Trophoblast cell (in vitro differentiated cells and primary cell): ENCODE measurements at regions not wholly inside any gene's neighbourhood (a gene's known extent, or its start where the extent isn't known, plus 50 kb on each side); places are given as distances from the start of the nearest gene placed in this dataset.

Source experiments
- DNase-seq, 2 donors: peaks; one replicate each; pipeline ENCODE4 v3.0.0-alpha.2; 2016
- H2AFZ ChIP-seq: 2 replicates; pipeline ENCODE4 v1.6.1; 2013; ENCODE audit warnings: low read length, moderate library complexity, mild to moderate bottlenecking; ENCODE audit not compliant: insufficient read depth, poor library complexity
- H2AK5ac ChIP-seq: 2 replicates; pipeline ENCODE4 v1.6.1; 2013; ENCODE audit warnings: mild to moderate bottlenecking, low read length
- H2BK120ac ChIP-seq: 2 replicates; pipeline ENCODE4 v1.6.1; 2013; ENCODE audit warnings: low read length, mild to moderate bottlenecking, moderate library complexity; ENCODE audit not compliant: insufficient read depth, poor library complexity
- H2BK12ac ChIP-seq: 2 replicates; pipeline ENCODE4 v1.6.1; 2013; ENCODE audit warnings: mild to moderate bottlenecking, low read length, moderate library complexity
- H2BK5ac ChIP-seq: 2 replicates; pipeline ENCODE4 v1.6.1; 2013; ENCODE audit warnings: low read length, low read depth, moderate library complexity, mild to moderate bottlenecking; ENCODE audit not compliant: poor library complexity
- H3K14ac ChIP-seq: 2 replicates; pipeline ENCODE4 v1.6.1; 2013; ENCODE audit warnings: mild to moderate bottlenecking, low read length
- H3K18ac ChIP-seq: 2 replicates; pipeline ENCODE4 v1.6.1; 2013; ENCODE audit warnings: mild to moderate bottlenecking, low read length
- H3K23ac ChIP-seq: 2 replicates; pipeline ENCODE4 v1.6.1; 2013; ENCODE audit warnings: low read length
- H3K27ac ChIP-seq: 2 replicates; pipeline ENCODE4 v1.5.1; 2013; ENCODE audit warnings: low read depth, mild to moderate bottlenecking, inconsistent platforms, low read length, moderate library complexity
- H3K27me3 ChIP-seq: 2 replicates; pipeline ENCODE4 v1.6.1; 2013; ENCODE audit warnings: inconsistent platforms, mild to moderate bottlenecking, low read length, moderate library complexity; ENCODE audit not compliant: insufficient read depth
- H3K36me3 ChIP-seq, 2 experiments: 1 replicate in 1 of 2; 2 replicates in 1 of 2; pipeline ENCODE4 v1.6.1; 2013; ENCODE audit warnings: low read length in 2 of 2, mild to moderate bottlenecking in 2 of 2, moderate library complexity in 1 of 2; ENCODE audit not compliant: insufficient read depth in 2 of 2, control insufficient read depth in 1 of 2
- H3K4ac ChIP-seq: 2 replicates; pipeline ENCODE4 v1.6.1; 2013; ENCODE audit warnings: low read depth, mild to moderate bottlenecking, low read length, moderate library complexity
- H3K4me1 ChIP-seq, 2 experiments: 1 replicate in 1 of 2; 2 replicates in 1 of 2; pipeline ENCODE4 v1.6.1; 2013; ENCODE audit warnings: low read length in 2 of 2, mild to moderate bottlenecking in 2 of 2, moderate library complexity in 1 of 2; ENCODE audit not compliant: insufficient read depth in 2 of 2, control insufficient read depth in 1 of 2
- H3K4me2 ChIP-seq: 2 replicates; pipeline ENCODE4 v1.6.1; 2013; ENCODE audit warnings: inconsistent platforms, mild to moderate bottlenecking, low read length, moderate library complexity
- H3K4me3 ChIP-seq: 2 replicates; pipeline ENCODE4 v1.5.1; 2013; ENCODE audit warnings: mild to moderate bottlenecking, low read depth, low read length, inconsistent platforms
- H3K79me1 ChIP-seq: one replicate; pipeline ENCODE4 v1.6.1; 2013; ENCODE audit warnings: low read length
- H3K79me2 ChIP-seq: 2 replicates; pipeline ENCODE4 v1.6.1; 2013; ENCODE audit warnings: low read length, mild to moderate bottlenecking; ENCODE audit not compliant: control insufficient read depth, insufficient read depth, poor library complexity
- H3K9ac ChIP-seq: 2 replicates; pipeline ENCODE4 v1.6.1; 2013; ENCODE audit warnings: mild to moderate bottlenecking, low read length
- H3K9me3 ChIP-seq: 2 replicates; pipeline ENCODE4 v1.6.1; 2013; ENCODE audit warnings: low read depth, mild to moderate bottlenecking, control low read depth, inconsistent platforms, low read length; ENCODE audit not compliant: insufficient read depth
- H4K12ac ChIP-seq: 2 replicates; pipeline ENCODE4 v1.6.1; 2013; ENCODE audit warnings: low read depth, mild to moderate bottlenecking, low read length, moderate library complexity
- H4K8ac ChIP-seq: 2 replicates; pipeline ENCODE4 v1.6.1; 2013; ENCODE audit warnings: low read depth, mild to moderate bottlenecking, low read length, moderate library complexity
- H4K91ac ChIP-seq: one replicate; pipeline ENCODE4 v1.6.1; 2013; ENCODE audit warnings: low read depth, mild to moderate bottlenecking, low read length, moderate library complexity
- WGBS: extraction: QIAGEN DNeasy Blood & Tissue Kit; methylation state at CpG from one replicate; pipeline ENCODE4 v1.1.7; 2013; ENCODE audit warnings: missing lambda C conversion rate; ENCODE audit not compliant: insufficient read length, insufficient coverage; ENCODE audit errors: extremely low coverage; 5-methylcytosine and 5-hydroxymethylcytosine counted together

DNA sequence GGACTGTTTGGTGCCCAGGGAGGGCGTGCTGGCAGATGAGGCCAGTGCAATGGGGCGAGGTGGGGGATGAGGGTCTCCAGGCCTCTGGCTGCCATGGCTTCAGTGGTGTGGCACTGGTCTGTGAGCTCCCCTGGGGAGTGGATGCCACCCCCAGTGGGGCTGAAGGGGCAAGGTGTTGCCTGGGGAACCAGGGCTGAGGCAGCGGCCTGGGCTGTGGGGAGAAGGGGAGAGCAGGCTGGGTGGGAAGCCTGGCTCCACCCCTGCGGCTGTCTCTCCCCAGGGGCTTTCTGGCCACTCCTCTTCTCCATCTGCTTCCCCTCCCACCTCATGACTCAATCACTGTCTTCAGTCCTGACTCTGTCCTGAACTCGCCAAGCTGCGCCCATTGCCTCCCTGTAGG is 88.4 kb upstream of the TLE3 start:
- H3K36me3 ChIP-seq, result no peaks in the 10 kb centered on the region
- H3K18ac ChIP-seq, result no peak overlapping the region
- peaks cover 36 to 38% of the 10 kb centered on the region in 2 experiments for H3K4me1 ChIP-seq
- no peak overlapping the region for H4K8ac ChIP-seq
- no peaks in the 10 kb centered on the region for H3K27me3 ChIP-seq
- H2AFZ ChIP-seq, result no peak overlapping the region
- WGBS, result no CpG with 5 or more reads among the region's 6 CpGs
- no peak overlapping the region for H3K9ac ChIP-seq
- H3K27ac ChIP-seq, result no peak overlapping the region
- H3K4me3 ChIP-seq, result no peak overlapping the region
- no peaks in the 10 kb centered on the region for H3K79me2 ChIP-seq
- no peak overlapping the region for H3K4ac ChIP-seq
- H3K14ac ChIP-seq, result no peak overlapping the region
- no peak for DNase-seq
- no peaks in the 10 kb centered on the region for H3K9me3 ChIP-seq
- H3K79me1 ChIP-seq, result peaks cover 4% of the 10 kb centered on the region
- peak overlapping the region; percentile 6 for H4K91ac ChIP-seq
- H3K23ac ChIP-seq, result no peak overlapping the region
- no peak overlapping the region for H3K4me2 ChIP-seq
- no peak overlapping the region for H2BK120ac ChIP-seq
- H4K12ac ChIP-seq, result no peak overlapping the region
- no peak overlapping the region for H2AK5ac ChIP-seq
- H2BK5ac ChIP-seq, result no peak overlapping the region
- H2BK12ac ChIP-seq, result no peak overlapping the region

DNA sequence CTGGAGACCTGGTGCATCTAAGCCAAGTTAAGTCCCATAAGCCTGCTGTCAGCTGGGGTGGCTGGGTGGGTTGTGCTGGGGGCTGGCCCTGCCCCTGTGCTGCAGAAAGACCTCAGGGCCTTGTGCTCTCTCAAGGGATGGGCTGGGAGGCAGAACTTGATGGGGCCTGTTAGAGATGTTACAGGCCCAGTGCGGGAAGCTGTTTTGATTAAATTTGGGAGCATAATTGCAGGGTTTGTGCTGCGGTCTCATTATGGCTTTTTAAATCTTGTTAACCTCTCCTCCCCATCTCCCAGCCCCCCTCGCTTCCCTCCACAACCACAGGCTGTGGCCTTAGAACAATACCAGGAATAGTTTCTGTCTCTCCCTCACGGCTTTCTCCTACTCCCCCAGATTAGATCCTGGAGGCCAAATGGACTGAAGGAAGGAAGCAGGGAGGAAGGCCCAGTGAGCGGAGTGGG is 87.6 kb upstream of the TLE3 start:
- Histone ChIP-seq H3K36me3 (no peaks in the 10 kb centered on the region), H4K91ac (no peak overlapping the region), H3K14ac (peak overlapping the region; percentile 26), H2AK5ac (no peak overlapping the region), H3K79me1 (peaks cover 4% of the 10 kb centered on the region), H2BK12ac (no peak overlapping the region), H2AFZ (no peak overlapping the region), H3K27me3 (no peaks in the 10 kb centered on the region), H3K9ac (no peak overlapping the region), H3K9me3 (no peaks in the 10 kb centered on the region), H3K79me2 (no peaks in the 10 kb centered on the region), H3K4ac (no peak overlapping the region), H2BK5ac (no peak overlapping the region), H3K23ac (no peak overlapping the region), H3K4me1 (peaks cover 34 to 35% of the 10 kb centered on the region in 2 experiments), H3K4me2 (no peak overlapping the region), H4K8ac (no peak overlapping the region), H4K12ac (no peak overlapping the region), H3K4me3 (no peak overlapping the region), H3K27ac (no peak overlapping the region), H2BK120ac (no peak overlapping the region), H3K18ac (no peak overlapping the region)
- DNase-seq, result no peak
- WGBS, result no CpG with 5 or more reads among the region's 5 CpGs

DNA sequence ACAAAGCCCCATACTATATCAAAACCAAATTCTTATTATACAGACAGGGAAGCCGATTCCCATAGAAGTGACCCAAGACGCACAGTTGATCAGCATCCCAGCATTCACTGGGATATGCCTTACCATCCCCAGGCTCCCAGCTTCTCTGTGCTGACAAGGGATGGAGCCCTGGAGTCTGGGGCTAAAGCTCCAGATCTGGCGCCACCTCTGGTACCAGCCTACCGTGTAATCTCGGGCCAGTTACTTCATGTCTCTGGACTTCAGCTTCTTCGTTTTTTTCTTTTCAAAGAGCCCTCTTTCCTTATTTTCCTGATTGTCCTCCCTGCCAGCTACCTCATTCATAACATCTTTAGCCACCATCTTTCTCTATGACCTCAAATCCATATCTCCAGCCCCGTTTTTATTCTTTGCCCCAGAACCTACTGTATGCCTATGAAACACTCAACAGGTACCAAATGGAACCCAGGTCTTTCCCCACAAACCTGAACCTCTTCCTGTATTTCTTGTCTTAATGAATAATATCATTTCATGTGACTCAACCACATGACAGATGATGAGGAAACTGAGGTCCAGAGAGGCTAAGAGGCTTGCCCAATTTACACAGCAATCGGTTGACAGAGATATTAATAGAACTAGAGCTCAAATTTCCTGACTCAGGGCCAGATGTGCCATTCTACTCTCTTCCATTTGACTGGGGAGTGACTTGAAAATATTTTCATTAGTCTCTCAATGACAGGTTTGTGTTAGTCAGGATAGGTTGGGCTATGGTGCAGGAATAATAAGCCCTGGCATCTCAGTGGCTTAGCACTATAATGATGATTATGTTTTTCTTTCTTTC is 85.4 kb upstream of the TLE3 start:
- peak in 1 of 2 donors; percentile 19 for DNase-seq
- Histone ChIP-seq H3K27me3 (no peaks in the 10 kb centered on the region), H2BK120ac (no peak overlapping the region), H2AFZ (no peak overlapping the region), H3K36me3 (no peaks in the 10 kb centered on the region), H4K91ac (no peak overlapping the region), H3K18ac (no peak overlapping the region), H3K4ac (no peak overlapping the region), H2BK12ac (no peak overlapping the region), H3K4me3 (no peak overlapping the region), H3K9ac (no peak overlapping the region), H3K27ac (no peak overlapping the region), H3K23ac (no peak overlapping the region), H2AK5ac (no peak overlapping the region), H3K14ac (no peak overlapping the region), H2BK5ac (no peak overlapping the region), H4K12ac (no peak overlapping the region), H3K9me3 (no peaks in the 10 kb centered on the region), H3K79me1 (no peaks in the 10 kb centered on the region), H4K8ac (no peak overlapping the region), H3K4me1 (peaks cover 28% of the 10 kb centered on the region in 2 experiments), H3K4me2 (no peak overlapping the region), H3K79me2 (no peaks in the 10 kb centered on the region)
- no CpG with 5 or more reads among the region's 8 CpGs for WGBS

DNA sequence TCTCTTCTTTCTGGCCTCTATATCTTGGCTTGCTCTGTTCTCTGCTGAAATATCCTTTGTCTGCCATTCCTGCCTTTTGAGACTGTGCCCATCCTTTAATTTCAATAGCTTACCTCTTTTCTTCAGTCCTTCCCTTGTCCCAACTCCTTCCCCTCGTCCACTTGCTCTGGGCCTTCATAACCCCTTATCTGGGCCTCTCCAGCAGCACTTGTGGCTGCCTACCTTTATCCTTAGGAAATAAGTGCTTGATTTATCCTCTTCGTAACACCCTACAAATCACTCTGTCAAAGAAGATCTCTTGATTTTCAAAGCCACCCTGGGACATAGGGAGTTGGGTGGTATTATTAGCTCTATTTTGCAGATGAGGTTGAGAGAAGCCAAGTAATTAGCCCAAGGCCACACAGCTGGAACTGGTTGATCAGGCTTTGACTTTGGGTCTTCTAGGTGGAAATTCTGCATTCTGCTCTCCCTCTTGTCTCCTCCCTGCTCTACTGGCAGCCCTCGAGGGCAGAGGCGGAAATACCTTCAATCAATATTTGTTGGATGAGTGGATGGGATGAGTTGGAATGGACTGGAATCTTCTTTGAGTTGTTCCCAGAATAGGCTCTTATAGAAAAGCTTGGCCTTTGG is 84.0 kb upstream of the TLE3 start:
- H3K4me3 ChIP-seq, result no peak overlapping the region
- H3K36me3 ChIP-seq, result no peaks in the 10 kb centered on the region
- WGBS, result no CpG with 5 or more reads among the region's 4 CpGs

More for the DNA sequence above, 84.0 kb upstream of the TLE3 start:
- no peak overlapping the region for H3K18ac ChIP-seq
- H2BK5ac ChIP-seq, result no peak overlapping the region
- no peak overlapping the region for H2AFZ ChIP-seq
- no peaks in the 10 kb centered on the region for H3K79me2 ChIP-seq
- H3K27me3 ChIP-seq, result no peaks in the 10 kb centered on the region
- no peaks in the 10 kb centered on the region for H3K9me3 ChIP-seq
- H3K4me1 ChIP-seq, result peaks cover 28% of the 10 kb centered on the region in 2 experiments
- H3K4ac ChIP-seq, result peak overlapping the region; percentile 29
- no peak overlapping the region for H2BK12ac ChIP-seq
- peak overlapping the region; percentile 33 for H2BK120ac ChIP-seq
- H4K12ac ChIP-seq, result no peak overlapping the region
- H4K8ac ChIP-seq, result no peak overlapping the region
- no peak overlapping the region for H4K91ac ChIP-seq
- H3K14ac ChIP-seq, result no peak overlapping the region
- no peak overlapping the region for H2AK5ac ChIP-seq
- H3K27ac ChIP-seq, result peak overlapping the region; percentile 34
- H3K4me2 ChIP-seq, result peak overlapping the region; percentile 18
- peak; percentile 97 to 99 for DNase-seq
- H3K9ac ChIP-seq, result no peak overlapping the region
- H3K23ac ChIP-seq, result no peak overlapping the region
- no peaks in the 10 kb centered on the region for H3K79me1 ChIP-seq
